ENCODE measurements at regions not wholly inside any gene's neighbourhood (a gene's known extent, or its start where the extent isn't known, plus 50 kb on each side); places are given as distances from the start of the nearest gene placed in this dataset.

GRCh38 chr13:83057119-83057518, 825.2 kb downstream of the SLITRK1 start:
- no peaks in the 10 kb centered on the region for H3K27me3 ChIP-seq (ENCODE audit: insufficient read depth, poor library complexity, severe bottlenecking)
- DNase-seq (ENCODE audit: low spot score) (no peak), ATAC-seq (ENCODE audit: low read depth) (no peak)
- H3K9me3 ChIP-seq (ENCODE audit: severe bottlenecking) = no peaks in the 10 kb centered on the region
- no peak overlapping the region for H3K27ac ChIP-seq (ENCODE audit: poor library complexity, severe bottlenecking)
- H3K4me3 ChIP-seq (ENCODE audit: severe bottlenecking) = no peak overlapping the region
- no peaks in the 10 kb centered on the region for H3K4me1 ChIP-seq (ENCODE audit: insufficient read depth, poor library complexity, severe bottlenecking)
- TF ChIP-seq CTCF (IDR thresholded peaks at IDR 0.05; ENCODE audit: poor library complexity, severe bottlenecking) = no peak
- H3K36me3 ChIP-seq (ENCODE audit: low read depth) = no peaks in the 10 kb centered on the region

GRCh38 chr13:83056269-83056668, 826.0 kb downstream of the SLITRK1 start:
- no peak for TF ChIP-seq CTCF (IDR thresholded peaks at IDR 0.05; ENCODE audit: poor library complexity, severe bottlenecking)
- Histone ChIP-seq H3K27ac (ENCODE audit: poor library complexity, severe bottlenecking) (no peak overlapping the region), H3K36me3 (ENCODE audit: low read depth) (no peaks in the 10 kb centered on the region), H3K27me3 (ENCODE audit: insufficient read depth, poor library complexity, severe bottlenecking) (no peaks in the 10 kb centered on the region), H3K9me3 (ENCODE audit: severe bottlenecking) (no peaks in the 10 kb centered on the region), H3K4me3 (ENCODE audit: severe bottlenecking) (no peak overlapping the region), H3K4me1 (ENCODE audit: insufficient read depth, poor library complexity, severe bottlenecking) (no peaks in the 10 kb centered on the region)
- no peak for ATAC-seq (ENCODE audit: low read depth)
- no peak for DNase-seq (ENCODE audit: low spot score)

- Histone ChIP-seq H3K27ac (ENCODE audit: poor library complexity, severe bottlenecking) (no peak overlapping the region), H3K4me1 (ENCODE audit: insufficient read depth, poor library complexity, severe bottlenecking) (no peaks in the 10 kb centered on the region), H3K4me3 (ENCODE audit: severe bottlenecking) (no peak overlapping the region), H3K9me3 (ENCODE audit: severe bottlenecking) (no peaks in the 10 kb centered on the region), H3K27me3 (ENCODE audit: insufficient read depth, poor library complexity, severe bottlenecking) (no peaks in the 10 kb centered on the region), H3K36me3 (ENCODE audit: low read depth) (no peaks in the 10 kb centered on the region)
- ATAC-seq (ENCODE audit: low read depth) (no peak), DNase-seq (ENCODE audit: low spot score) (no peak)
- TF ChIP-seq CTCF (IDR thresholded peaks at IDR 0.05; ENCODE audit: poor library complexity, severe bottlenecking) = no peak
These were observed 833.9 kb downstream of the SLITRK1 start for GRCh38 chr13:83048419-83048818.

- H3K4me1 ChIP-seq (ENCODE audit: insufficient read depth, poor library complexity, severe bottlenecking) = no peaks in the 10 kb centered on the region
- no peak overlapping the region for H3K4me3 ChIP-seq (ENCODE audit: severe bottlenecking)
- H3K27me3 ChIP-seq (ENCODE audit: insufficient read depth, poor library complexity, severe bottlenecking) = no peaks in the 10 kb centered on the region
- TF ChIP-seq CTCF (IDR thresholded peaks at IDR 0.05; ENCODE audit: poor library complexity, severe bottlenecking) = no peak
- DNase-seq (ENCODE audit: low spot score) (no peak), ATAC-seq (ENCODE audit: low read depth) (no peak)
- no peaks in the 10 kb centered on the region for H3K36me3 ChIP-seq (ENCODE audit: low read depth)
- no peak overlapping the region for H3K27ac ChIP-seq (ENCODE audit: poor library complexity, severe bottlenecking)
- H3K9me3 ChIP-seq (ENCODE audit: severe bottlenecking) = no peaks in the 10 kb centered on the region
These were observed 857.2 kb downstream of the SLITRK1 start for GRCh38 chr13:83024955-83025594.

GRCh38 chr13:83024232-83024631, 858.0 kb downstream of the SLITRK1 start:
- no peak for DNase-seq (ENCODE audit: low spot score)
- Histone ChIP-seq H3K9me3 (ENCODE audit: severe bottlenecking) (no peaks in the 10 kb centered on the region), H3K36me3 (ENCODE audit: low read depth) (no peaks in the 10 kb centered on the region), H3K27ac (ENCODE audit: poor library complexity, severe bottlenecking) (no peak overlapping the region), H3K4me1 (ENCODE audit: insufficient read depth, poor library complexity, severe bottlenecking) (no peaks in the 10 kb centered on the region), H3K27me3 (ENCODE audit: insufficient read depth, poor library complexity, severe bottlenecking) (no peaks in the 10 kb centered on the region), H3K4me3 (ENCODE audit: severe bottlenecking) (no peak overlapping the region)
- TF ChIP-seq CTCF (IDR thresholded peaks at IDR 0.05; ENCODE audit: poor library complexity, severe bottlenecking) = no peak
- no peak for ATAC-seq (ENCODE audit: low read depth)
